Natural killer cell (primary cell): ENCODE measurements at regions not wholly inside any gene's neighbourhood (a gene's known extent, or its start where the extent isn't known, plus 50 kb on each side); places are given as distances from the start of the nearest gene placed in this dataset.
"Not testable (repeated sequence)": the region's sequence is repeated elsewhere in the genome, so short reads cannot be mapped to it uniquely, and the experiment has no call there.

Experiments
- ATAC-seq, 3 donors: fragments of 150-1000 bp in 2 of 3; fragments of 200-7000 bp in 1 of 3; cut with Tn5 transposase; 1 replicate in 1 of 3; 2 replicates in 2 of 3; pipeline ENCODE4 v1.10.0; 2021; ENCODE audit warnings: mild to moderate bottlenecking in 2 of 3, moderate library complexity in 2 of 3
- DNase-seq, 2 donors: peaks; one replicate each; pipeline versions ENCODE4 v3.0.0 to v3.0.0-alpha.2; 2013 to 2021; ENCODE audit warnings: mixed read lengths in 1 of 2
- H3K27ac ChIP-seq: one replicate; pipeline ENCODE4 v1.5.1; 2013; ENCODE audit warnings: mild to moderate bottlenecking, low read length
- H3K27me3 ChIP-seq: one replicate; pipeline ENCODE4 v1.6.1; 2013; ENCODE audit warnings: low read length; ENCODE audit not compliant: control insufficient read depth, insufficient read depth
- H3K36me3 ChIP-seq: one replicate; pipeline ENCODE4 v1.6.1; 2013; ENCODE audit warnings: low read length; ENCODE audit not compliant: control insufficient read depth, insufficient read depth
- H3K4me1 ChIP-seq: one replicate; pipeline ENCODE4 v1.6.1; 2013; ENCODE audit warnings: low read length; ENCODE audit not compliant: control insufficient read depth, insufficient read depth
- H3K4me3 ChIP-seq: one replicate; pipeline ENCODE4 v1.5.1; 2013; ENCODE audit warnings: low read length
- H3K9me3 ChIP-seq: one replicate; pipeline ENCODE4 v1.6.1; 2013; ENCODE audit warnings: low read length; ENCODE audit not compliant: control insufficient read depth, insufficient read depth
- H3K27ac Mint-ChIP-seq, 2 donors: one replicate each; pipeline ENCODE4 v1.8.0; 2022; ENCODE audit warnings: mild to moderate bottlenecking in 2 of 2, mixed read lengths in 2 of 2, moderate library complexity in 1 of 2
- H3K27me3 Mint-ChIP-seq, 2 donors: one replicate each; pipeline ENCODE4 v1.8.0; 2022; ENCODE audit warnings: low read depth in 2 of 2, mixed read lengths in 2 of 2
- H3K36me3 Mint-ChIP-seq: one replicate; pipeline ENCODE4 v1.8.0; 2022; ENCODE audit warnings: mixed read lengths
- H3K4me1 Mint-ChIP-seq, 2 donors: one replicate each; pipeline ENCODE4 v1.8.0; 2022; ENCODE audit warnings: mixed read lengths in 2 of 2
- H3K4me3 Mint-ChIP-seq: one replicate; pipeline ENCODE4 v1.8.0; 2022; ENCODE audit warnings: mild to moderate bottlenecking, moderate library complexity, mixed read lengths
- H3K9me3 Mint-ChIP-seq, 2 donors: one replicate each; pipeline ENCODE4 v1.8.0; 2022; ENCODE audit warnings: mixed read lengths in 2 of 2
- WGBS: methylation state at CpG from one replicate; pipeline ENCODE4 v1.1.7; 2013; ENCODE audit warnings: missing lambda C conversion rate; ENCODE audit not compliant: insufficient coverage; 5-methylcytosine and 5-hydroxymethylcytosine counted together
- intact Hi-C: fragments of 100-400 bp; cut with micrococcal nuclease; formaldehyde crosslinking; loops from one replicate; pipeline ENCODE4 v1.14.2; 2022
- TF ChIP-seq, protein P1 (sequence below): fragments of 200-600 bp; IDR thresholded peaks from one replicate; pipeline ENCODE4 v1.8.0; 2022; ENCODE audit warnings: antibody characterized with exemption

DNA sequence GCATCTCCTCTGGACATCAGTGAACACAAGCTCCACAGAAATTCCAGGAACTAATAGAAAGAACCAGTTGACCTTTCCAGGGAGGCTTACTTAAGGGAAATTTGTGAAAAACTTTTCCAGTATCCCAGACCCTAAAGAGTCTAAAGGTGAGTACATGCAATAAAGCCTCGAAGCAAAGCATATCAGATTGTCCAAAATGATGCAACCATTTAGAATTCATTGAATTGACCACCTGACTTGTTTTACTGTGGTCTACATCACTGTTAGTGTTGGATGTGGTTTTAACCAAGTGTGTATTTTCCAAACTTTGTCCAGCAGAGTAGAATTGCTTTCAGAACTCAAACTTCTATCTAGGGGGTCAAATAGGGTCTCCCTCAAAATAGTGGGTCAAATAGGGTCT is 76.3 kb upstream of the TIAM1 start:
- WGBS = 29% methylated on average over 1 of the region's 1 CpG

DNA sequence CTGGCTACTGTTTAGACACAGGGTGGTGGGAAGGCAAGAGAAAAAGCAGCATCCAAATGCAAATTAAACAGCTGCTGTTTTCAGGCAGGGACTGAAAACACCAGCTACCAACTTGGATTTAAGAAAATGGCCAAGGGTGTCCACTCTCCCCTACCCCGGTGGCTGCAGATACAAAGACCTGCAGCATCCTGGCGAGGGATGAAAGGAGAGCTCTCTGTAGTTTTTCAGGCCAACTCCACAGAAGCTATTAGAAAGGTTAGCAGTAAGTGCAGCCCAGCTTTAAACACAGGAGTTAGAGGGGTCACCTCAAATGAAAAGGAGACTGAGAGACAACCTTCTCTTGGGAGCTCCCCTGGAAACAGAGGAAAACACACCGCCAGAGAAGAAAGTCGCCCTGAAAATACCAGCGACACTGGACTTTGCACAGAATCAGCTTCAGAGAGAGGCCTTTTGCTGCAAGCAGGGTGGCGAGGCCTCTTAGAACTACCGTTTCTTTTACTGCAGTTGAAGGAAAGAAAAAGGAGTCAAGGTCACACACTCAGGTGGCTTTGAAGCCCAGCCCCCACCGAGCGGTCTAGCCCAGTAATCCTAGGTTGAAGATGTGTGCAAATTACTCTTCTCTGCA is 74.4 kb upstream of the TIAM1 start:
- intact Hi-C loops = no loop called here
- Histone ChIP-seq H3K4me1 (no peaks in the 10 kb centered on the region), H3K4me3 (no peak overlapping the region), H3K9me3 (no peaks in the 10 kb centered on the region), H3K36me3 (no peaks in the 10 kb centered on the region), H3K27ac (no peak overlapping the region), H3K27me3 (no peaks in the 10 kb centered on the region)
- Mint-ChIP-seq H3K4me1 (no peaks in the 10 kb centered on the region), H3K36me3 (no peaks in the 10 kb centered on the region), H3K27ac (no peak overlapping the region), H3K9me3 (no peaks in the 10 kb centered on the region), H3K4me3 (no peak overlapping the region), H3K27me3 (no peaks in the 10 kb centered on the region)
- DNase-seq (no peak), ATAC-seq (no peak)
- TF ChIP-seq, protein P1, sequence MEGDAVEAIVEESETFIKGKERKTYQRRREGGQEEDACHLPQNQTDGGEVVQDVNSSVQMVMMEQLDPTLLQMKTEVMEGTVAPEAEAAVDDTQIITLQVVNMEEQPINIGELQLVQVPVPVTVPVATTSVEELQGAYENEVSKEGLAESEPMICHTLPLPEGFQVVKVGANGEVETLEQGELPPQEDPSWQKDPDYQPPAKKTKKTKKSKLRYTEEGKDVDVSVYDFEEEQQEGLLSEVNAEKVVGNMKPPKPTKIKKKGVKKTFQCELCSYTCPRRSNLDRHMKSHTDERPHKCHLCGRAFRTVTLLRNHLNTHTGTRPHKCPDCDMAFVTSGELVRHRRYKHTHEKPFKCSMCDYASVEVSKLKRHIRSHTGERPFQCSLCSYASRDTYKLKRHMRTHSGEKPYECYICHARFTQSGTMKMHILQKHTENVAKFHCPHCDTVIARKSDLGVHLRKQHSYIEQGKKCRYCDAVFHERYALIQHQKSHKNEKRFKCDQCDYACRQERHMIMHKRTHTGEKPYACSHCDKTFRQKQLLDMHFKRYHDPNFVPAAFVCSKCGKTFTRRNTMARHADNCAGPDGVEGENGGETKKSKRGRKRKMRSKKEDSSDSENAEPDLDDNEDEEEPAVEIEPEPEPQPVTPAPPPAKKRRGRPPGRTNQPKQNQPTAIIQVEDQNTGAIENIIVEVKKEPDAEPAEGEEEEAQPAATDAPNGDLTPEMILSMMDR = no peak
- 83% methylated on average over 9 of the region's 9 CpGs for WGBS

More for the DNA sequence above, 76.3 kb upstream of the TIAM1 start:
- H3K4me1 Mint-ChIP-seq = no peaks in the 10 kb centered on the region
- no peak for ATAC-seq
- H3K9me3 Mint-ChIP-seq = no peaks in the 10 kb centered on the region
- TF ChIP-seq, protein P1 = no peak
- Histone ChIP-seq H3K36me3 (no peaks in the 10 kb centered on the region), H3K4me1 (no peaks in the 10 kb centered on the region), H3K27me3 (no peaks in the 10 kb centered on the region), H3K4me3 (no peak overlapping the region), H3K9me3 (no peaks in the 10 kb centered on the region), H3K27ac (no peak overlapping the region)
- H3K36me3 Mint-ChIP-seq = no peaks in the 10 kb centered on the region
- intact Hi-C loops = no loop called here
- DNase-seq = no peak
- no peaks in the 10 kb centered on the region for H3K27me3 Mint-ChIP-seq
- no peak overlapping the region for H3K27ac Mint-ChIP-seq
- H3K4me3 Mint-ChIP-seq = no peak overlapping the region

DNA sequence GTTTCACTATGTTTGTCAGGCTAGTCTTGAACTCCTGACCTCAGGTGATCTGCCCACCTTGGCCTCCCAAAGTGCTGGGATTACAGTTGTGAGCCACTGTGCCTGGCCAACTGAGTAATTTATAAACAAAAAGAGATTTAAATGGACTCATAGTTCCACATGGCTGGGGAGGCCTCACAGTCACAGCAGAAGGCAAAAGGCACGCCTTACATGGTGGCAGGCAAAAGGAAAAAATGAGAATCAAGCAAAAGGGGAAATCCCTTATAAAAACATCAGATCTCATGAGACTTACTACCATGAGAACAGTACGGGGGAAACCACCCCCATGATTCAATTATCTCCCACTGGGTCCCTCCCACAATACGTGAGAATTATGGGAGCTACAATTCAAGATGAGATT is 73.2 kb upstream of the TIAM1 start:
- H3K27ac Mint-ChIP-seq, H3K36me3 Mint-ChIP-seq, H3K36me3 ChIP-seq, intact Hi-C loops, H3K4me3 Mint-ChIP-seq, H3K9me3 ChIP-seq, ATAC-seq, H3K27ac ChIP-seq, H3K27me3 Mint-ChIP-seq, H3K4me3 ChIP-seq, DNase-seq, H3K4me1 ChIP-seq, H3K4me1 Mint-ChIP-seq, H3K27me3 ChIP-seq, H3K9me3 Mint-ChIP-seq: not testable (repeated sequence)
- 77% methylated on average over 3 of the region's 3 CpGs for WGBS

DNA sequence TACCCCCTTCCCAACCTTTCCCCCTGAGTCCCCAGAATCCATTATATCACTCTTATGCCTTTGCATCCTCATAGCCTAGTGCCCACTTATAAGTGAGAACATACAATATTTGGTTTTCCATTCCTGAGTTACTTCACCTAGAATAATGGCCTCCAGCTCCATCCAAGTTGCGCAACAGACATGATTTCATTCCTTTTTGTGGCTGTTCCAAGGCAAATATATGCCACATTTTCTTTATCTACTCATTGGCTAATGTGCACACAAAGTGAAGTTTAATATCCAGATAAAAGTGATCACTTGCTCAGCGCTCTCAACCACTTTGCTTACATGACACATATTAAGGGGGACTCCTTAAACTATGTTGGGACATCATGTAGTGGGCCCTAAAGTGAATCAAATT is 72.4 kb upstream of the TIAM1 start:
- Mint-ChIP-seq H3K27ac (no peak overlapping the region), H3K36me3 (no peaks in the 10 kb centered on the region), H3K9me3 (no peaks in the 10 kb centered on the region), H3K4me1 (no peaks in the 10 kb centered on the region), H3K27me3 (no peaks in the 10 kb centered on the region), H3K4me3 (no peak overlapping the region)
- no peaks in the 10 kb centered on the region for H3K4me1 ChIP-seq
- no peaks in the 10 kb centered on the region for H3K9me3 ChIP-seq
- H3K27me3 ChIP-seq = no peaks in the 10 kb centered on the region
- WGBS = 90% methylated on average over 2 of the region's 2 CpGs
- no peak overlapping the region for H3K4me3 ChIP-seq
- intact Hi-C loops = no loop called here
- DNase-seq = no peak
- H3K27ac ChIP-seq = no peak overlapping the region
- ATAC-seq = no peak
- TF ChIP-seq, protein P1 = no peak
- no peaks in the 10 kb centered on the region for H3K36me3 ChIP-seq
